Neuronal stem cell (in vitro differentiated cells): ENCODE measurements at regions not wholly inside any gene's neighbourhood (a gene's known extent, or its start where the extent isn't known, plus 50 kb on each side); places are given as distances from the start of the nearest gene placed in this dataset.
A peak's percentile ranks its signal among the peaks of the same experiment; 100 is the strongest.

ENCODE experiments used
- DNase-seq: peaks from one replicate; pipeline ENCODE4 v3.0.0-alpha.2; 2013; ENCODE audit warnings: low spot score
- H2AFZ ChIP-seq: one replicate; pipeline ENCODE4 v1.6.1; 2013; ENCODE audit warnings: mild to moderate bottlenecking, low read length, inconsistent platforms
- H2AK5ac ChIP-seq: 2 replicates; pipeline ENCODE4 v1.6.1; 2013; ENCODE audit warnings: low read depth, mild to moderate bottlenecking, inconsistent platforms, low read length, moderate library complexity, mixed read lengths
- H2BK120ac ChIP-seq: 2 replicates; pipeline ENCODE4 v1.6.1; 2013; ENCODE audit warnings: low read depth, mild to moderate bottlenecking, inconsistent platforms, low read length, moderate library complexity, mixed read lengths
- H2BK12ac ChIP-seq: one replicate; pipeline ENCODE4 v1.6.1; 2013; ENCODE audit warnings: low read length, inconsistent platforms
- H2BK15ac ChIP-seq: 2 replicates; pipeline ENCODE4 v1.6.1; 2013; ENCODE audit warnings: mild to moderate bottlenecking, low read length, inconsistent platforms, mixed read lengths
- H2BK5ac ChIP-seq: one replicate; pipeline ENCODE4 v1.6.1; 2013; ENCODE audit warnings: inconsistent platforms, mild to moderate bottlenecking, low read length, moderate library complexity
- H3K14ac ChIP-seq: one replicate; pipeline ENCODE4 v1.6.1; 2013; ENCODE audit warnings: low read length, inconsistent platforms
- H3K18ac ChIP-seq: 2 replicates; pipeline ENCODE4 v1.6.1; 2013; ENCODE audit warnings: low read length, inconsistent platforms
- H3K23ac ChIP-seq: 2 replicates; pipeline ENCODE4 v1.6.1; 2013; ENCODE audit warnings: low read depth, mild to moderate bottlenecking, mixed read lengths, low read length, inconsistent platforms; ENCODE audit not compliant: poor library complexity
- H3K27ac ChIP-seq: replicated peaks from 3 replicates; pipeline ENCODE4 v1.5.1; 2013; ENCODE audit warnings: low read length, inconsistent platforms
- H3K27me3 ChIP-seq, 3 experiments: 2 replicates each; pipeline ENCODE4 v1.6.1; 2013; ENCODE audit warnings: low read length in 3 of 3, mild to moderate bottlenecking in 2 of 3, inconsistent platforms in 1 of 3, low read depth in 1 of 3, mixed read lengths in 1 of 3, moderate library complexity in 1 of 3; ENCODE audit not compliant: control insufficient read depth in 3 of 3, insufficient read depth in 3 of 3
- H3K36me3 ChIP-seq, 2 donors: replicated peaks in 1 of 2; 2 replicates each; pipeline ENCODE4 v1.6.1; 2013; ENCODE audit warnings: low read length in 2 of 2; ENCODE audit not compliant: control insufficient read depth in 2 of 2, insufficient read depth in 2 of 2
- H3K4ac ChIP-seq: 2 replicates; pipeline ENCODE4 v1.6.1; 2013; ENCODE audit warnings: inconsistent platforms, mild to moderate bottlenecking, low read length, moderate library complexity
- H3K4me1 ChIP-seq, 2 donors: 1 replicate in 1 of 2; 2 replicates in 1 of 2; pipeline ENCODE4 v1.6.1; 2013; ENCODE audit warnings: low read length in 2 of 2, low read depth in 1 of 2; ENCODE audit not compliant: control insufficient read depth in 2 of 2, insufficient read depth in 1 of 2
- H3K4me2 ChIP-seq: one replicate; pipeline ENCODE4 v1.6.1; 2013; ENCODE audit warnings: mild to moderate bottlenecking, low read length, inconsistent platforms; ENCODE audit not compliant: insufficient read depth, poor library complexity, severe bottlenecking
- H3K4me3 ChIP-seq, 2 donors: 2 replicates each; pipeline ENCODE4 v1.5.1; 2013; ENCODE audit warnings: low read length in 2 of 2, mild to moderate bottlenecking in 2 of 2, inconsistent platforms in 1 of 2, moderate library complexity in 1 of 2
- H3K79me1 ChIP-seq: one replicate; pipeline ENCODE4 v1.6.1; 2013; ENCODE audit warnings: low read depth, mild to moderate bottlenecking, inconsistent platforms, low read length, moderate library complexity
- H3K9ac ChIP-seq: one replicate; pipeline ENCODE4 v1.6.1; 2013; ENCODE audit warnings: mild to moderate bottlenecking, low read depth, low read length, inconsistent platforms; ENCODE audit not compliant: poor library complexity
- H3K9me3 ChIP-seq, 2 donors: replicated peaks in 1 of 2; 2 replicates each; pipeline versions ENCODE3 to v1.6.1; 2013; ENCODE audit warnings: low read length in 2 of 2, mild to moderate bottlenecking in 2 of 2, inconsistent platforms in 1 of 2, low read depth in 1 of 2, mixed read lengths in 1 of 2, moderate library complexity in 1 of 2; ENCODE audit not compliant: control insufficient read depth in 2 of 2, insufficient read depth in 1 of 2
- H4K8ac ChIP-seq: one replicate; pipeline ENCODE4 v1.6.1; 2013; ENCODE audit warnings: low read depth, mild to moderate bottlenecking, inconsistent platforms, low read length, moderate library complexity
- H4K91ac ChIP-seq: one replicate; pipeline ENCODE4 v1.6.1; 2013; ENCODE audit warnings: low read length, low read depth, mild to moderate bottlenecking, inconsistent platforms; ENCODE audit not compliant: poor library complexity
- WGBS, 2 donors: extraction: QIAGEN DNeasy Blood & Tissue Kit; methylation state at CpG; one replicate each; pipeline ENCODE4 v1.1.7; 2013; ENCODE audit warnings: missing lambda C conversion rate in 2 of 2, mixed read lengths in 1 of 2; ENCODE audit not compliant: insufficient read length in 2 of 2, insufficient replicate concordance in 1 of 2; ENCODE audit errors: extremely low coverage in 2 of 2; 5-methylcytosine and 5-hydroxymethylcytosine counted together

GRCh38 chr15:86010891-86011290, 68.8 kb upstream of the AGBL1 start:
- WGBS, 2 donors = no CpG with 5 or more reads among the region's 5 CpGs

GRCh38 chr15:86014016-86014415, 65.7 kb upstream of the AGBL1 start:
- peak overlapping the region; percentile 36 for H3K18ac ChIP-seq
- H2AFZ ChIP-seq = no peak overlapping the region
- no peak overlapping the region for H2BK120ac ChIP-seq
- H3K9ac ChIP-seq = no peak overlapping the region
- no peaks in the 10 kb centered on the region for H3K9me3 ChIP-seq
- H3K4me2 ChIP-seq = no peak overlapping the region
- no peak overlapping the region for H3K23ac ChIP-seq
- WGBS, 2 donors = no CpG with 5 or more reads among the region's 3 CpGs
- no peak overlapping the region for H4K91ac ChIP-seq
- peaks cover 0 to 11% of the 10 kb centered on the region in 2 donors for H3K4me1 ChIP-seq
- no peaks in the 10 kb centered on the region for H3K79me1 ChIP-seq
- no peak overlapping the region for H3K4ac ChIP-seq
- H4K8ac ChIP-seq = no peak overlapping the region
- H3K4me3 ChIP-seq = peak overlapping the region in 1 of 2 donors; percentile 32
- peak overlapping the region; percentile 9 for H3K14ac ChIP-seq
- H3K27me3 ChIP-seq = peaks cover 0 to 2% (median 0%) of the 10 kb centered on the region in 3 experiments
- H3K27ac ChIP-seq = no peak overlapping the region
- no peaks in the 10 kb centered on the region for H3K36me3 ChIP-seq
- H2BK12ac ChIP-seq = no peak overlapping the region
- DNase-seq = no peak
- no peak overlapping the region for H2AK5ac ChIP-seq
- H2BK5ac ChIP-seq = no peak overlapping the region
- H2BK15ac ChIP-seq = peak overlapping the region; percentile 69

More at GRCh38 chr15:86010891-86011290, 68.8 kb upstream of the AGBL1 start:
- Histone ChIP-seq H3K27me3 (peaks cover 0 to 2% (median 0%) of the 10 kb centered on the region in 3 experiments), H4K8ac (no peak overlapping the region), H3K4me2 (no peak overlapping the region), H4K91ac (no peak overlapping the region), H3K4ac (no peak overlapping the region), H3K27ac (no peak overlapping the region), H3K9ac (no peak overlapping the region), H3K79me1 (no peaks in the 10 kb centered on the region), H2BK15ac (no peak overlapping the region), H3K18ac (no peak overlapping the region), H3K9me3 (no peaks in the 10 kb centered on the region), H2BK12ac (no peak overlapping the region), H3K4me3 (no peak overlapping the region), H3K4me1 (peaks cover 0 to 11% of the 10 kb centered on the region in 2 donors), H2AK5ac (no peak overlapping the region), H2BK5ac (no peak overlapping the region), H2AFZ (no peak overlapping the region), H3K23ac (no peak overlapping the region), H3K14ac (no peak overlapping the region), H2BK120ac (no peak overlapping the region), H3K36me3 (no peaks in the 10 kb centered on the region)
- DNase-seq = no peak

DNA sequence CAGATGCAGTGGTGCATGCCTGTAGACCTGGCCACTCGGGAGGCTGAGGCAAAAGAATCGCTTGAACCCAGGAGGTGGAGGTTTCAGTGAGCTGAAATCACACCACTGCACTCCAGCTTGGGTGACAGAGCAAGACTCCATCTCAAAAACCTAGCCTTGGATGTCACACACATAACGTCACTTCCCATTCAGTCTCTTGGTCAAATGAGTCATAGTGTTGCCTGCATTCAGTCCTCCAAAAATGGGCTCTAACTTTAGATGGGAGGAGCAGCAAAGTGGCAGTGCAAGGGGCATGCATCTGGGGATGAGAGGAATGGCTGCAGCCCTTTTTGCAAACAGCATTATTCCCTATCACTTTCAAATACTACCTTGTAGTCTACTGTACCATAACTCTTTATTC, 62.9 kb upstream of the AGBL1 start:
- whole genome bisulfite sequencing, 2 donors = no CpG with 5 or more reads among the region's 3 CpGs

DNA sequence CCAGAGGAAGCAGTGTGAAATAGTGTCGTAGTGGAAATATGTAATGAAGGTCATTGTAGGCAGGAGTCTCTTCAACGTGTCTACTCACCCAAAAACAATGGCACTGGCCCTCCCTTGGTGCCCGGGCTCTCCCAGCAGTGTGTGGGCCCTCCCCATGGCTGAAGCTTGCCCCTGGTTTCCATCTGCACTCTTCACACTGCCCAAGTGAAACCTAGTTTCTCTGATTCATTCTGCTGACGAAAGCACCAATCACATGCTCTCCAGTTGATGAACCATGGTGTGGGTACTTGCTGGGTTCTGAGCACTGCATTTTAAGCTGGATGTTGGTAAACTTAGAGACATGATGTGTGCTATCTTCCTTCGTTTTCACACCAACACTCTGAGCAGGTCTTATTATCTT, 61.0 kb upstream of the AGBL1 start:
- no peak overlapping the region for H3K23ac ChIP-seq
- H2BK12ac ChIP-seq = no peak overlapping the region
- H3K27ac ChIP-seq = no peak overlapping the region
- H3K14ac ChIP-seq = no peak overlapping the region
- H4K91ac ChIP-seq = no peak overlapping the region
- no peak overlapping the region for H2BK15ac ChIP-seq
- H3K4me2 ChIP-seq = no peak overlapping the region
- no peak overlapping the region for H2BK120ac ChIP-seq
- H3K79me1 ChIP-seq = no peaks in the 10 kb centered on the region
- H2AK5ac ChIP-seq = no peak overlapping the region
- no peaks in the 10 kb centered on the region for H3K36me3 ChIP-seq
- no peak overlapping the region for H2AFZ ChIP-seq
- no CpG with 5 or more reads among the region's 5 CpGs for WGBS, 2 donors
- H3K9ac ChIP-seq = no peak overlapping the region
- H3K27me3 ChIP-seq = peaks cover 0 to 2% (median 0%) of the 10 kb centered on the region in 3 experiments
- no peaks in the 10 kb centered on the region for H3K9me3 ChIP-seq
- no peak overlapping the region for H2BK5ac ChIP-seq
- H4K8ac ChIP-seq = peak overlapping the region; percentile 33
- H3K4me1 ChIP-seq = peaks cover 0 to 3% of the 10 kb centered on the region in 2 donors
- DNase-seq = no peak
- peak overlapping the region in 1 of 2 donors; percentile 53 for H3K4me3 ChIP-seq
- no peak overlapping the region for H3K18ac ChIP-seq
- no peak overlapping the region for H3K4ac ChIP-seq

More for the DNA sequence above, 62.9 kb upstream of the AGBL1 start:
- Histone ChIP-seq H3K4me2 (no peak overlapping the region), H2BK5ac (no peak overlapping the region), H3K27ac (no peak overlapping the region), H2AFZ (no peak overlapping the region), H4K91ac (no peak overlapping the region), H2BK120ac (no peak overlapping the region), H2BK15ac (no peak overlapping the region), H3K27me3 (peaks cover 0 to 2% (median 0%) of the 10 kb centered on the region in 3 experiments), H2AK5ac (no peak overlapping the region), H3K79me1 (no peaks in the 10 kb centered on the region), H4K8ac (no peak overlapping the region), H2BK12ac (no peak overlapping the region), H3K18ac (no peak overlapping the region), H3K9me3 (no peaks in the 10 kb centered on the region), H3K9ac (no peak overlapping the region), H3K36me3 (no peaks in the 10 kb centered on the region), H3K4me3 (no peak overlapping the region), H3K4ac (no peak overlapping the region), H3K23ac (no peak overlapping the region), H3K14ac (no peak overlapping the region), H3K4me1 (peaks cover 0 to 3% of the 10 kb centered on the region in 2 donors)
- DNase-seq = no peak
